BE2C (cell line): ENCODE measurements at regions not wholly inside any gene's neighbourhood (a gene's known extent, or its start where the extent isn't known, plus 50 kb on each side); places are given as distances from the start of the nearest gene placed in this dataset.

ENCODE experiments used
- DNase-seq: peaks from one replicate; pipeline ENCODE4 v3.0.0-alpha.2; 2020
- H3K27me3 ChIP-seq: fragments of 250-450 bp; sonication (Bioruptor Pico); 2 replicates; pipeline ENCODE4 v1.5.1; 2020; ENCODE audit warnings: mild to moderate bottlenecking
- H3K36me3 ChIP-seq: fragments of 250-450 bp; sonication (Bioruptor Pico); 2 replicates; pipeline ENCODE4 v1.5.1; 2020; ENCODE audit warnings: mild to moderate bottlenecking
- H3K4me1 ChIP-seq: fragments of 250-450 bp; sonication (Bioruptor Pico); 2 replicates; pipeline ENCODE4 v1.5.1; 2020
- H3K4me3 ChIP-seq: 2 replicates; pipeline ENCODE4 v1.5.1; 2011; ENCODE audit warnings: low read depth, low read length
- H3K9me3 ChIP-seq: fragments of 250-450 bp; sonication (Bioruptor Pico); 2 replicates; pipeline ENCODE4 v1.5.1; 2020
- CTCF ChIP-seq: IDR thresholded peaks from 2 replicates; pipeline ENCODE4 v1.5.1; 2012; ENCODE audit warnings: mild to moderate bottlenecking, low read depth, low read length

DNA sequence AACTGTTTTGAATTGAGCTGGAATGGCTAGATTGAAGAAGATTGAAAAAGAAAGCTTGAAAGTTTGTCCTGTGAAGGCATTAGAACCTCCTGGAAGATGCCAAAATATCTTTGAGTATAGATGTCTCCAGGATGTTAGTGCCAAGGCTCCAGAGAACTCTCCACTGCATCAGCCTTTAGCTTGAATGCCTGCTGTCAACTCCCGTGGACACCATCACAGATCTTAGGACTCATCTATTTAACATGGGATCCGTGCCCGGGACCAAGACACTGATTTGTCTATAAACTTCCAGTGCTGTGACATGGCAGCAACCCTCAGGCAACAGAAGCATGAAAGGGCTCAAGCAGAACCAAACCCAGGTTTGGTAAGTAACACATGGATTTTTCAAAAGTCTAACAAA lies 670.9 kb upstream of the ST8SIA4 start:
- Histone ChIP-seq H3K4me3 (no peak overlapping the region), H3K4me1 (no peaks in the 10 kb centered on the region), H3K9me3 (no peaks in the 10 kb centered on the region), H3K27me3 (no peaks in the 10 kb centered on the region), H3K36me3 (no peaks in the 10 kb centered on the region)
- TF ChIP-seq CTCF = no peak
- DNase-seq = no peak

DNA sequence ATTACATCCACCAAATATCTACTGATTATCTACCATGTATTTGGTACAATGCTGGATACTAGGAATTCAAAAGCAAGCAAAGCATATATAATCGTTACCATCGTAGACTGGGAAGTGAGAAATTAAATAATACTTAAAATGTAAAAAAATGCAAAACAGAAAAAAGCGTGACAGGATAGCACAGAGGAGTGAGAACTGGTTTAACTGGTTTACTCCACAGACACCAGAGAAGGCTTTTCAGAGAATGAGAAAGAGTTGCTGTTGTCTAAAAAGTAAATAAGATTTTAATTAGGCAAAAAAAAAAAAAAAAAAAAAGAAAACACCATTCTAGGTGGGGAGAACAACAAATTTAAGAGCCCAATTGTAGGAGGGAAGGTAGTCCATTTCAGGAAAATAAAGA lies 657.9 kb upstream of the ST8SIA4 start:
- no peak for DNase-seq
- no peaks in the 10 kb centered on the region for H3K27me3 ChIP-seq
- no peak for TF ChIP-seq CTCF
- H3K4me3 ChIP-seq = no peak overlapping the region
- H3K36me3 ChIP-seq = no peaks in the 10 kb centered on the region
- H3K9me3 ChIP-seq = no peaks in the 10 kb centered on the region
- no peaks in the 10 kb centered on the region for H3K4me1 ChIP-seq

DNA sequence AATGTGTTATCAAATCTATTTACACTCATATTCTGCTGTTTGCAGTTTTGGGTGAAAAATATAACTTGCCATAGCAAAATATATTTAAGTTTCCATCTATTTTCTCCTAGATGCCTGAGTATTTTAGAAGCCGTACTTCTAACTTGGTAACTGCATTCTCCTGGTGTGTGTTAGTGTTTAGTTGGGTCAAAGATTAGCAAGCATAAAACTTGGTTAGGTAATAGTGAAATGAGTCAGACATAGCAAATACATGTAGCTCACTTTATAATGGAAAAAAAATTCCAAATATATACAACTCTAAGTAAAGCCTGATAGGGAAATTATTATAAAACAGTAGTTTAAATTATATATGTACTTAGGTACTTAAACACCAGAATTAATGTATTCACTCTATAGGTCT lies 640.7 kb upstream of the ST8SIA4 start:
- Histone ChIP-seq H3K36me3 (no peaks in the 10 kb centered on the region), H3K27me3 (no peaks in the 10 kb centered on the region), H3K4me1 (no peaks in the 10 kb centered on the region), H3K4me3 (no peak overlapping the region), H3K9me3 (no peaks in the 10 kb centered on the region)
- TF ChIP-seq CTCF = no peak
- DNase-seq = no peak

- Histone ChIP-seq H3K4me1 (no peaks in the 10 kb centered on the region; the same call in 1 of the 2 replicates), H3K27me3 (no peaks in the 10 kb centered on the region), H3K9me3 (no peaks in the 10 kb centered on the region), H3K36me3 (no peaks in the 10 kb centered on the region), H3K4me3 (no peak overlapping the region)
- DNase-seq = no peak
- no peak for TF ChIP-seq CTCF
Measured at GRCh38 chr5:101539315-101539714, 636.2 kb upstream of the ST8SIA4 start.

GRCh38 chr5:101535626-101536025 lies 632.5 kb upstream of the ST8SIA4 start:
- Histone ChIP-seq H3K9me3 (no peaks in the 10 kb centered on the region), H3K4me3 (no peak overlapping the region), H3K27me3 (no peaks in the 10 kb centered on the region), H3K36me3 (no peaks in the 10 kb centered on the region), H3K4me1 (no peaks in the 10 kb centered on the region; the same call in 1 of the 2 replicates)
- no peak for TF ChIP-seq CTCF
- no peak for DNase-seq

GRCh38 chr5:101534491-101535110 lies 631.5 kb upstream of the ST8SIA4 start:
- Histone ChIP-seq H3K4me3 (no peak overlapping the region), H3K4me1 (no peaks in the 10 kb centered on the region; the same call in 1 of the 2 replicates), H3K9me3 (no peaks in the 10 kb centered on the region), H3K36me3 (no peaks in the 10 kb centered on the region), H3K27me3 (no peaks in the 10 kb centered on the region)
- DNase-seq = no peak
- TF ChIP-seq CTCF = peak; percentile 39
